Rectal smooth muscle tissue (tissue), 1 donor: ENCODE measurements at regions not wholly inside any gene's neighbourhood (a gene's known extent, or its start where the extent isn't known, plus 50 kb on each side); places are given as distances from the start of the nearest gene placed in this dataset.

ENCODE experiments used
- H3K27ac ChIP-seq: one replicate; pipeline ENCODE4 v1.7.0; 2013; ENCODE audit warnings: low read depth, low read length, inconsistent platforms
- H3K27me3 ChIP-seq: one replicate; pipeline ENCODE4 v1.7.0; 2013; ENCODE audit warnings: low read length; ENCODE audit not compliant: control insufficient read depth, insufficient read depth
- H3K36me3 ChIP-seq: one replicate; pipeline ENCODE4 v1.7.0; 2013; ENCODE audit warnings: low read length; ENCODE audit not compliant: control insufficient read depth, insufficient read depth
- H3K4me1 ChIP-seq: one replicate; pipeline ENCODE4 v1.7.0; 2013; ENCODE audit warnings: low read length; ENCODE audit not compliant: control insufficient read depth, insufficient read depth
- H3K4me3 ChIP-seq: one replicate; pipeline ENCODE4 v1.7.0; 2013; ENCODE audit warnings: low read length
- H3K9ac ChIP-seq: one replicate; pipeline ENCODE4 v1.7.0; 2013; ENCODE audit warnings: low read length

DNA sequence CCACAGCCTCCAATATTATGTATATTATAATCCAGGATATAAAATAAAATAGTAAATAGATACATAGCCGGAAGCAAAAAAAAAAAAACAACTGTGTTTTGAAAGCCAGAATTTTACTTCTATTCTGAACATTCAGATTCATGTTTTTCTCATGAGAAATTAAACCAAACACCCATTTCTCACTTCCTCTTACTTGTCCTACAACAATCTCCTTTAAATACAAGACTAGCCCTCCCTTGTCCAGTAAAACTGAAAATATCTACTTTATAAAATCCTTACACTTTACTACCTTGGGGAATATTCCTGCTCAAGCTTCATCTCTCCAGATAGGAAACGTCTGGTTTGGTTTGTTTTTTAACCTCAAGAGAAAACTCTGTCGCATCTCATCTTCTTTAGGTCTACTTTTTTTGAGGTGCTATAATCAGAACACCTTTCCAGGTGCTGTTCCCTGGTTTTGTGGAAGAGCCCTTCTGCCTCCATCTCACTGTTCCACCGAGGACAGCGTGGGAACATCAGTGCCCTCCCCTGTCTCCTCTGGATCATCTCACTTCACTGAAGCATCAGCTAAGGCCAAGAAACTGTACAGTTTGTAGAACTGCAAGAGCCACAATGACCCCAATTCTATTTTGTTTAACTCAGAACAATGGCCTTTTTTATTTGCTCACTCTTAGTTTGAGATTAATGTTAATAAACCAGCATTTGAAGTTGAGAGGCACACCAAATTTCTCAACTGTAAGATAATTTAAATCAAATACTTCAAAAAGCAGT is 82.0 kb upstream of the ARHGAP32 start:
- H3K9ac ChIP-seq, result no peak overlapping the region
- H3K4me1 ChIP-seq, result peaks cover 5% of the 10 kb centered on the region
- H3K27me3 ChIP-seq, result no peaks in the 10 kb centered on the region
- H3K27ac ChIP-seq, result no peak overlapping the region
- no peak overlapping the region for H3K4me3 ChIP-seq
- H3K36me3 ChIP-seq, result no peaks in the 10 kb centered on the region

DNA sequence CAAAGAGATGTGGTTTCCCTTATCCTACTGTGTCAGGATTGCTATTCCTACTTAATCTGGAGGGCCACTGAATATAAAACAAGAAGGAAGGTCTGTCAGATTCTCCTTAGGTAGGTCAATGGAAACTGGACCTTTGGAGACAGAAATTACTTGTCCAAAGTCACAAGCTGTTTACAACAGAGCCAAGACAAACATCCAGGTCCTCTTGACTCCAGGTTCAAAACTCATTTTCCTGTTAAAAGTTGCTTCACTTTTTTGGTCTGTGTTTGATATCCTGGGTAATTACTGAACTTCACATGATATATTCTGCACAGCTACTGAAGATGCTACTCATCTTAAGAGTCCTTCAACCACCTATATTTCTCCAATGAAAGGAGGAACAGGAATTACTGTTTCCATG is 81.2 kb upstream of the ARHGAP32 start:
- Histone ChIP-seq H3K4me1 (peaks cover 5% of the 10 kb centered on the region), H3K9ac (no peak overlapping the region), H3K27ac (no peak overlapping the region), H3K36me3 (no peaks in the 10 kb centered on the region), H3K27me3 (no peaks in the 10 kb centered on the region), H3K4me3 (no peak overlapping the region)

DNA sequence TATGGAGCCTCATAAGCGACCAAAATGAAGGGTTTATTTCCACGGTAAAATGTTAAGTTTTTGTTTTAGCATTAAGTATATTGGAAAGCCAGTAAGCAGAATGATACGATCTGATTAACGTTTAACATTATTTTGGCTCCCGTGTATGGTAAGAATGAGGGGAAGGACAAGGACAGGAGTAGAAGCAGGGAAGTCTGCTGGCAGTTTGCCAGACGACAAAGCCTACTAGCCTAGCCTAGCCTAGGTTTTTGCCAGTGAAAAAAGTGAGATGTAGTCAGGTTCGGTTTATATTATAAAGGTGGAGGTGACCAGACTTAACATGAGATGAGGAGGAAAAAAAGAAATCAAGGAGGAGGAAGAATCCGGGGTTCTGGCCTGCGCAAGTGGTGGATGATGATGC is 78.9 kb upstream of the ARHGAP32 start:
- H3K27ac ChIP-seq, result no peak overlapping the region
- no peak overlapping the region for H3K4me3 ChIP-seq
- H3K36me3 ChIP-seq, result no peaks in the 10 kb centered on the region
- H3K27me3 ChIP-seq, result no peaks in the 10 kb centered on the region
- peaks cover 3% of the 10 kb centered on the region for H3K4me1 ChIP-seq
- H3K9ac ChIP-seq, result no peak overlapping the region

DNA sequence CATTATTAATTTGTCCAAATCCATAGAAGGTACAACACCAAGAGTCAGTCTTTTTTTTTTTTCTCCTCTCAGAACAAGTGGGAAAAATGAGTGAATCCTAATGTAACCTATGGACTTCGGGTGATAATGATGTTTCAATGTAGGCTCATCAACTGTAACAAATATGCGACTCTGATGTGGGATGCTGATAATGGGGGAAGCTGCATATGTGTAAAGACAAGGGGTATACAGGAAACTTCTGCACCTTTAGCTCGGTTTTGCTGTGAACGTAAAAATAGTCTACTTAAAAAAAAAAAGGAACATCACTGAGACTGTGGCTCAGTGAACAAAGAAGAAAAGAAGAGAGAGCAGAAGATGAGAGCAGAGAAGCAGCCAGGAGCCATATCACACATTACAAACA is 78.3 kb upstream of the ARHGAP32 start:
- H3K36me3 ChIP-seq, result no peaks in the 10 kb centered on the region
- H3K27me3 ChIP-seq, result no peaks in the 10 kb centered on the region
- no peak overlapping the region for H3K4me3 ChIP-seq
- H3K27ac ChIP-seq, result no peak overlapping the region
- H3K9ac ChIP-seq, result no peak overlapping the region
- H3K4me1 ChIP-seq, result no peaks in the 10 kb centered on the region

DNA sequence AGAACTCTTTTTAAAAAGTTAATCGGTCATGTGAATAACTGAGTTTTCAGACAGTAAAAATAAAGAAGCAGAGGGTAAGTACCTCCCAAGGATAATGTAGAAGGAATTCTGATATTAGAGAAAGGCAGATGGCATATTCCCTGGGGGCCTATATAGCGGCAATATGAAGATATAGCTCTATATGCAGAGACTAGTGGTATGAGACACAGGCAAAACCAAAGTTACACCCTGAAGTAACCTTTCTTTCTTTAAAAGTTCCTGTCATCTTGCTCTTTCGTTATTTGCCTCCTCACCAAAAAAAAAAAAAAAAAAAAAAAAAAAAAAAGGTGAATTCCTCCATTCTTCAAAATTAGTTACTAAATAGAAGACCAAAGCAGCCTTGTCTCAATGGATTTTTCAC is 76.2 kb upstream of the ARHGAP32 start:
- H3K27ac ChIP-seq, result no peak overlapping the region

DNA sequence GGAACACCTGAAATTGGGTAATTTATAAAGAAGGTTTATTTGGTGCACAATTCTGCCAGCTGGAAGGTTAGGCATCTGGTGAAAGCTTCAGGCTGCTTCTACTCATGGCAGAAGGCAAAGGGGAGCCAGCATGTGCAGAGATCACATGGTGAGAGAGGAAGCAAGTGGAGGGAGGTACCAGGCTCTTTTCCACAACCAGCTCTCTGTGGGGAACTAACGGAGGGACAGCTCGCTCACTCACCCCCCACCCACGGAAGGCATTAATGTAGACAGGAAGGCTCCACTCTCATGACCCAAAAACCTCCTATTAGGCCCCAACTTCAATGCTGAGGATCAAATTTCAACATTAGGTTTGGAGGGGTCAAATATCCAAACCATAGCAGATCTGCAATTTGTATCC is 75.6 kb upstream of the ARHGAP32 start:
- H3K4me3 ChIP-seq, result no peak overlapping the region
- no peak overlapping the region for H3K9ac ChIP-seq
- H3K27me3 ChIP-seq, result no peaks in the 10 kb centered on the region
- H3K4me1 ChIP-seq, result no peaks in the 10 kb centered on the region
- no peaks in the 10 kb centered on the region for H3K36me3 ChIP-seq
- H3K27ac ChIP-seq, result no peak overlapping the region

More for the DNA sequence above, 76.2 kb upstream of the ARHGAP32 start:
- Histone ChIP-seq H3K9ac (no peak overlapping the region), H3K36me3 (no peaks in the 10 kb centered on the region), H3K27me3 (no peaks in the 10 kb centered on the region), H3K4me1 (no peaks in the 10 kb centered on the region), H3K4me3 (no peak overlapping the region)

DNA sequence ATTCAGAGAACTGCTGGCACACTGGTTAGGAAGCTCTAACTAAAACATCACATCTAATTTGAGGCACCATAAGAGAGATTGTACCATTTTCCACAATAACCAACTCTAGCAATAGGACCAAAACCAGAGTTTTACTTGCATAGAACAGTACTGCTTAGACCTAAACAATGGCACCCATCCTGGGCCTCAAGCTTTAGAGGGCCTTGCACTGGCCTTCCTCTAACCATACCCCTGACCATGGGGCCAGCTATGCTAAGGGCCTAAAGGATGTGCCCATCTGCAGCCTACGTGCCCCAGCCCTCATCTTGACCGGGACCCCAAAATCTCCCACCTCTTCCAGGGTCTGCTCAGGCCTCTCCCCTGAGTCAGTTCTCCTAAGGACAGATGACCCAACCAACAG is 74.4 kb upstream of the ARHGAP32 start:
- Histone ChIP-seq H3K36me3 (no peaks in the 10 kb centered on the region), H3K9ac (no peak overlapping the region), H3K27me3 (no peaks in the 10 kb centered on the region), H3K4me1 (no peaks in the 10 kb centered on the region), H3K27ac (no peak overlapping the region), H3K4me3 (no peak overlapping the region)

DNA sequence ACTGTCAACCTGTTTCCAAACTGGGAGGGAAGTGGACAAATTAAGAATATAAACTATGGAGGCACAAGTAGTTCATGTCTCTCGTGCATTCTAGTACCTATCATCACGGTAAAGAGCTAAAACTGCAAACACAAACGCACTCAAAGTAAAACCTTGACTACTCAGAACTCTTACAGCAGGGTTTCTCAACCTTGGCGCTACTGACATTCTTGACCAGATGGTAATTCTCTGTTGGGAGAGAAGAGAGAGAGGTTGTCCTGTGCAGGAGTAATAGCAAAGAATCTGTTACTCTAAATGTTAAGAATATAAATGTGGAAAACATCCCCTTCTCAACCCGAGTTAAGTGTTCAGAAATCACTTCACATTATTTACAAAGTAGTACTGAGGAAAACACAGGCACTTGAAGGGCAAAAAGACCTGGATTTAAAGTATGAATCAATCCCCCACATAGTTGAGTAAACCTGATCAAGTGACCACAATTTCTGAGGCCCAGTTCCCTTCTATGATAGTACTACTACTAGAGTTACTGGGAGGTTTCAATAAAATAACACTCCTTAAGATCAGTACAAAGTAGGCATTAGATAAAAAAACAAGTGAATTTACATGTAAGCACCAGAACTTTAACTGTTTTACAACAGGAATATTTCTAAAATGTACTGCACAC is 73.1 kb upstream of the ARHGAP32 start:
- H3K4me1 ChIP-seq, result no peaks in the 10 kb centered on the region
- no peak overlapping the region for H3K4me3 ChIP-seq
- no peak overlapping the region for H3K9ac ChIP-seq
- H3K27me3 ChIP-seq, result no peaks in the 10 kb centered on the region
- no peaks in the 10 kb centered on the region for H3K36me3 ChIP-seq
- no peak overlapping the region for H3K27ac ChIP-seq

DNA sequence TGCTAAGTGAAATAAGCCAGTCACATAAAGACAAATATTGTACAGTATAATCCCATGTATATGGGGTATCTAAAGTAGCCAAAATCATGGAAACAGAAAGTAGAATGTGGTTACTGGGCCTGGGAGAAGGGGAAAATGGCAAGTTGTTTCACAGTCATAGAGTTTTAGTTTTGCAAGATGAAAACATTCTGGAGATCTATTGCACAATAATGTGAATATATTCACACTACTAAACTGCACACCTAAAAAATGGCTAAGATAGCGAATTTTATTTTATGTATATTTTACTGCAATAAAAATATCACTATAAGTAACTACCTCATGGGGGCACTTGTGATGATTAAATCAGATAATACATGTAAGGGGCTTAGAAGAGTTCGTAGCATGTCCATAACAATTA is 72.0 kb upstream of the ARHGAP32 start:
- H3K4me1 ChIP-seq, result no peaks in the 10 kb centered on the region
- no peaks in the 10 kb centered on the region for H3K36me3 ChIP-seq
- no peaks in the 10 kb centered on the region for H3K27me3 ChIP-seq
- no peak overlapping the region for H3K9ac ChIP-seq
- H3K27ac ChIP-seq, result no peak overlapping the region
- no peak overlapping the region for H3K4me3 ChIP-seq

DNA sequence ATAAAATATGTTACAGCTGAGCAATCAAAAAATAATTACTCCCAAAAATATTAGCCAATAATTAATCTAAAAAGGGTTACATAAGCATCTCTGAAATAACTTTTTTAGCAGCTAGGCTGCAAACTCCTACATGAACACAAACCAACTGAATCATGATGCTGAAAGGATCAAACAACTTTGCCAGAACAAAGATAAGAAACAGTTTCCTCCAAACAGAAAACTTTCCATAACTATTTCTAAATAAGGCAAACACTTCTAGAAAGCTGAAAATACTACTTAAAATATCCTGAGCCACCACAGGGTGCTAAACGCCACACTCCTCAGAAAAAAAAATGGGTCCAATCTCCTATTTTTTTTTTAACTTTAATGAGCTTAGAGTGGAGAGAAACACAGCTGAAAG is 68.6 kb upstream of the ARHGAP32 start:
- Histone ChIP-seq H3K27ac (no peak overlapping the region), H3K36me3 (no peaks in the 10 kb centered on the region), H3K4me3 (no peak overlapping the region), H3K27me3 (no peaks in the 10 kb centered on the region), H3K9ac (no peak overlapping the region), H3K4me1 (no peaks in the 10 kb centered on the region)

DNA sequence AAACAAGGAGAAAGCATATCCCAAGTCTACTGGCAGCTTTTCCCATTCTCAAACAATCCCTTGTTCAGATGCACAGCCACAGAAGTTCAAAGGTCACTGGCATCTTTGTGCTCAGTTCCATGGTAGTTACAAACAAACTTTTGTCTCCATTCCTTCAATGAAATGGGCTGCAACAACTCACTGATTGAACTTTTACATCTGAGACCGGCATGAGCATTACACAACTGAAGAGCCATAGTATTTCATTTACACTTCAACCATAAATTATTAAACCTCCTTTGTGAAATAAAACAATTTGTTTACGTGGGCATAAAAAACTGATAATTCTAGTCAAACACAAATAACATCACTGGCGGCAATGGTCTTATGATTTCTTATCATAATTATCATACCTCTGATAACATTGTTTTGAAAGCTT is 67.8 kb upstream of the ARHGAP32 start:
- no peak overlapping the region for H3K27ac ChIP-seq
- H3K4me3 ChIP-seq, result no peak overlapping the region
- no peaks in the 10 kb centered on the region for H3K27me3 ChIP-seq
- H3K9ac ChIP-seq, result no peak overlapping the region
- no peaks in the 10 kb centered on the region for H3K4me1 ChIP-seq
- no peaks in the 10 kb centered on the region for H3K36me3 ChIP-seq

DNA sequence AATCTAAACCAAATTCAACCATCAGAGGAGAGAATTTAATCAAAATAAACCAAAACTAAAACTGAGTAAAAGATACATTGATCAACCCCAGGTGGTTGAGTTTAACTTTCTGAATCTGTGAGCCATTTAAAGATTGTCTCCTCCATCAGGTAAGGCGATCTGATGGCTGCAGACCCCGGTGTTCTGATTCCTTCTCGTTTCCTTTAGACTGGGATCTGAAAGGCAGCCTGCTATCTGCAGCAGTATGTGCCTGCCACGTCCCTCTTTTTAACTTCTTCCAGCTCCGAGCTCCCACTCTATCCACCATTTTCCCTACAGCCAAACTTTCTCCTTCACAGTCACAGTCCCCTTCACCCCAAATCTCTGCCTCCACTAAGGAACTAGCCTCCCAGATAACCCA is 66.1 kb upstream of the ARHGAP32 start:
- Histone ChIP-seq H3K27me3 (no peaks in the 10 kb centered on the region), H3K36me3 (no peaks in the 10 kb centered on the region), H3K4me1 (no peaks in the 10 kb centered on the region), H3K9ac (no peak overlapping the region), H3K4me3 (no peak overlapping the region), H3K27ac (no peak overlapping the region)

DNA sequence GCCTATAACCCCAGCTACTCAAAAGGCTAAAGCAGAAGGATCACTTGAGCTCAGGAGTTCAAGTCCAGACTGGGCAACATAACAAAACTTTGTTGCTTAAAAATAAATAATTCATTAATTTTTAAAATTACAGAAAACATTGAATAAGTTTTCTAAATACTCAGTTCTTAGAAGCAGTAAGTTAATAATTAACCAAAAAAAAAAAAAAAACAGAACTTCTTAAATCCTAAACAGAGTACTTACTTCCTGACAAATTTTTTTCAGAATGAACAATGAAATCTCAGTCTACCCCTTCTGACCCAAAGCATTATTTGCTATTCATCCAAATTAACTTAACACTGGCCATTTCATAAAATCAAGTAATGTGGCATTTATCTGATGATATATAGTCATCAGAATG is 65.4 kb upstream of the ARHGAP32 start:
- Histone ChIP-seq H3K4me3 (no peak overlapping the region), H3K4me1 (no peaks in the 10 kb centered on the region), H3K27me3 (no peaks in the 10 kb centered on the region), H3K27ac (no peak overlapping the region), H3K9ac (no peak overlapping the region), H3K36me3 (no peaks in the 10 kb centered on the region)
